Lower leg skin (tissue), 4 donors: ENCODE measurements at regions not wholly inside any gene's neighbourhood (a gene's known extent, or its start where the extent isn't known, plus 50 kb on each side); places are given as distances from the start of the nearest gene placed in this dataset.

Source experiments
- DNase-seq, 2 donors: peaks; one replicate each; pipeline ENCODE4 v3.0.0-alpha.2; 2019; ENCODE audit warnings: low spot score in 2 of 2
- H3K4me3 ChIP-seq: fragments of 200-600 bp; sonication (generic); 2 replicates; pipeline ENCODE4 v1.5.1; 2017; ENCODE audit warnings: mild to moderate bottlenecking, low read depth; ENCODE audit not compliant: poor library complexity, severe bottlenecking
- CTCF ChIP-seq, 3 donors: fragments of 450-650 bp; IDR thresholded peaks; one replicate each; pipeline ENCODE4 v1.5.1; 2016; ENCODE audit warnings: antibody characterized with exemption in 3 of 3, mild to moderate bottlenecking in 3 of 3, moderate library complexity in 2 of 3
- POLR2A ChIP-seq, 2 donors: fragments of 450-650 bp; IDR thresholded peaks; one replicate each; pipeline ENCODE4 v1.6.1; 2016 to 2017; ENCODE audit warnings: antibody characterized with exemption in 2 of 2, mild to moderate bottlenecking in 1 of 2, moderate library complexity in 1 of 2
- whole genome bisulfite sequencing, 2 donors: methylation state at CpG; one replicate each; pipeline ENCODE4 v1.1.5; 2018; 5-methylcytosine and 5-hydroxymethylcytosine counted together
- intact Hi-C: fragments of 100-400 bp; cut with DNase I; formaldehyde crosslinking; loops from one replicate; pipeline ENCODE4 v1.15.0; 2023; ENCODE audit warnings: low total_unique reads

- intact Hi-C loops: no loop called here
- H3K4me3 ChIP-seq: no peak overlapping the region
- DNase-seq: no peak
- no peak for TF ChIP-seq CTCF (IDR thresholded peaks at IDR 0.05)
- TF ChIP-seq POLR2A (IDR thresholded peaks at IDR 0.05): no peak
- 39 to 81% methylated on average over 1 to 2 of the region's 2 CpGs for WGBS, 2 donors
Measured at GRCh38 chr14:27199272-27199671, 601.4 kb upstream of the NOVA1 start.

GRCh38 chr14:27205036-27205435 is 607.2 kb upstream of the NOVA1 start:
- no peak overlapping the region for H3K4me3 ChIP-seq
- WGBS, 2 donors: 61 to 64% methylated on average over 1 of the region's 1 CpG
- intact Hi-C loops: no loop called here
- no peak for DNase-seq
- TF ChIP-seq POLR2A (IDR thresholded peaks at IDR 0.05): no peak

- no peak for DNase-seq
- intact Hi-C loops: no loop called here
- no peak for TF ChIP-seq POLR2A (IDR thresholded peaks at IDR 0.05)
- no peak for TF ChIP-seq CTCF (IDR thresholded peaks at IDR 0.05)
- no peak overlapping the region for H3K4me3 ChIP-seq
Measured at GRCh38 chr14:27211741-27212140, 613.9 kb upstream of the NOVA1 start.

- no peak overlapping the region for H3K4me3 ChIP-seq
- TF ChIP-seq POLR2A (IDR thresholded peaks at IDR 0.05) (no peak), CTCF (IDR thresholded peaks at IDR 0.05) (no peak)
- intact Hi-C loops: no loop called here
- DNase-seq: no peak
- WGBS, 2 donors: 79 to 88% methylated on average over 2 of the region's 2 CpGs
Measured at GRCh38 chr14:27222671-27223070, 624.8 kb upstream of the NOVA1 start.

GRCh38 chr14:27223906-27224305 is 626.1 kb upstream of the NOVA1 start:
- TF ChIP-seq CTCF (IDR thresholded peaks at IDR 0.05) (no peak), POLR2A (IDR thresholded peaks at IDR 0.05) (no peak)

GRCh38 chr14:27228053-27228452 is 630.2 kb upstream of the NOVA1 start:
- TF ChIP-seq CTCF (IDR thresholded peaks at IDR 0.05) (no peak), POLR2A (IDR thresholded peaks at IDR 0.05) (no peak)
- H3K4me3 ChIP-seq: no peak overlapping the region
- intact Hi-C loops: no loop called here
- no peak for DNase-seq

More at GRCh38 chr14:27223906-27224305, 626.1 kb upstream of the NOVA1 start:
- no peak overlapping the region for H3K4me3 ChIP-seq
- intact Hi-C loops: no loop called here
- DNase-seq: no peak
